ENCODE measurements at regions not wholly inside any gene's neighbourhood (a gene's known extent, or its start where the extent isn't known, plus 50 kb on each side); places are given as distances from the start of the nearest gene placed in this dataset.

- TF ChIP-seq ZNF274 (IDR thresholded peaks at IDR 0.05; ENCODE audit: low read depth, low read length) (no peak), YY1 (IDR thresholded peaks at IDR 0.05; ENCODE audit: insufficient read depth, insufficient read length) (no peak), SUZ12 (IDR thresholded peaks at IDR 0.05; ENCODE audit: extremely low read depth, insufficient read depth, insufficient read length) (no peak)
Observed at GRCh38 chr17:54754560-54754959, 146.1 kb upstream of the TOM1L1 start.
